HUDEP-2 (cell line): ENCODE measurements at regions not wholly inside any gene's neighbourhood (a gene's known extent, or its start where the extent isn't known, plus 50 kb on each side); places are given as distances from the start of the nearest gene placed in this dataset.

Experiments
- DNase-seq, 76 experiments: peaks; one replicate each; lab custom pipeline; 2025; ENCODE audit not compliant: unreplicated experiment in 76 of 76; lab: John Stamatoyannopoulos, UW

- DNase-seq, result no peak
These were observed 1064.6 kb upstream of the EYS start for GRCh38 chr6:66771626-66772025.

DNA sequence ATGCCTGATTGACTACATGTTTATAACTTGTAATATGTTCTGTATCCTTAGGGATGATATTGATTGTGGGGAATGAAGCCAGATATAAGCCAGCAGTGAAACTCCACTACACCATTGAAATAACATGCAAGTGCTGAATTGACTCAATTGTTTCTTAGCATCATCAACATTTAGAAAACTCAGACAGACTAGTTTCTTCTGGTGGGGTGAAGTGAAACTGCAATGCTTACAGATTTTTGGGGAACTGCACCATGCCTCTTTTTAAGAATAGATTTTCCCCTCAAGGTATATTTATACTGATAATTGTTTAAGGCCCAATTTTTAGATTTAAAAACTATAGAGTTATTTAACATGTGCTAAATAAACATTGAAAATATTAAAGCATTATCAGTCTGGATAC lies 1044.6 kb upstream of the EYS start:
- no peak for DNase-seq

GRCh38 chr6:66740346-66740745 lies 1033.3 kb upstream of the EYS start:
- no peak for DNase-seq

DNA sequence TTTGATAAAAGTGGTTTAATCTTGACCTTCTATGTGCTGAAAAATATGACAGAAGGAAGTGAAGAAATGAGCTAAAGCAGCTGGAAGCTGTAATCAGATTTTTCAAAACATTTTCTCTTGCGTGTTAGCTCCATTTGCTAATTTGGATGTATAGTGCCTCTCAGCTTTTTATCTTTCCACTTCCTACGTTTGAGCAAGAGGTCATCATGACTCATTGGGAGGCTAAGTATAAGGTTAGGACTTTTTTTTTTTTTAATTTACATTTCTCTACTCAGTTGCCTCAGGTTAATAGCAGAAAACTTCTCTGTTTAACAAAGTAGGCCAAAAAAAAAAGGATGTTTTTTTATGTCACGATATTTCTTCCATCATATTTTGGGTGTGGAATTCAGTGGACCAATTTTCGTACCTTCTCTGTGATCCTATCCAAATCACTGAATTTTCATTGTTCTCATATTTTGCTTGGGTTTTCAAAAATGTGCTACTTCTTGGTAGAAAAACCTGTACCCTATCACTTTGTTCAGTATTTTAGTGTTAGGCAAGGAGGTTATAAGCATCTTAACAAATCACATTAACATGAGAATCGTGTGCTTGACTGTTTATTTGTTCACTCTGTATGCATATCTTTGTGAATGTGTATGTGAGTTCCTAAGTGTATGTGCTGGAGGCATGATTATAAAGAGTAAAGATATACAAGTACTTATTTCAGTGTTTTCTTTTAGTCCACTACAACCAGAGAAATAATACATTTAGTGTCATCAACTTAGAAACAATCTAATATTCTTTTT lies 1028.3 kb upstream of the EYS start:
- DNase-seq, result no peak

DNA sequence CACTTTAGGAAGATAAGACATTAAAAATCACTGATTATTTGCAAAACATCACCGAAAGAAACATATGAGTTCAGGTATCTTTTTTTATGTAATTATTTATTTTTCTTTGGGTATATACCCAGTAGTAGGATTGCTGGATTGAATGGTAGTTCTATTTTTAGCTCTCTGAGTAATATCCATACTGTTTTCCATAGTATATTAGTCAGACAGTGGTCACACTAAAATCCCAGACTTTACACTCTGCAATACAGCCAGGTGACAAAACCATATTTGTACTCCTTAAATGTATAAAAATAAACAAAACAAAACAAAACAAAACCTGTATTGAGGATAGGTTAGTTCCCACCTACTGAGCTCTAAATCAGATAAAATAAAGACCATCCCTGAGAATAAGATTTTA lies 1024.3 kb upstream of the EYS start:
- DNase-seq, result no peak

- DNase-seq, result no peak
These were observed 1018.6 kb upstream of the EYS start for GRCh38 chr6:66725670-66726069.

DNA sequence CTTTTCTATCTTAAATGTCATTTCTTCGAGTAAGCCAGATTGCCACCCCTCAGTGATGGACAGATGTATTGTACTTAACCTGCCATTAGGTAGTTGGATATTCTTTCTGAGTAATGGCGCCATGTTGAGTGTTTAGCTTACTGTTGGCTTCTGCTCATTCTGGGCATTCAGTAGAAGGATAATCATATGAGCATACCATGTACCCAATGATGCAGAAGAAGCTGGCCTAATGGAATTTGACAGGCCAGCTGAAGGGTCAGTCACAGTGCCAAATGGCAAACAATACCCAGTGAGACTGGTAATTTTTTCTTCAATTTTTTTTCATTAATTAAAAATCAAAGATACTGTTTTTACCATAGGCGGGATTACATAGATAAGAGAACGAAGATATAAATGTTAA lies 1010.8 kb upstream of the EYS start:
- no peak for DNase-seq

DNA sequence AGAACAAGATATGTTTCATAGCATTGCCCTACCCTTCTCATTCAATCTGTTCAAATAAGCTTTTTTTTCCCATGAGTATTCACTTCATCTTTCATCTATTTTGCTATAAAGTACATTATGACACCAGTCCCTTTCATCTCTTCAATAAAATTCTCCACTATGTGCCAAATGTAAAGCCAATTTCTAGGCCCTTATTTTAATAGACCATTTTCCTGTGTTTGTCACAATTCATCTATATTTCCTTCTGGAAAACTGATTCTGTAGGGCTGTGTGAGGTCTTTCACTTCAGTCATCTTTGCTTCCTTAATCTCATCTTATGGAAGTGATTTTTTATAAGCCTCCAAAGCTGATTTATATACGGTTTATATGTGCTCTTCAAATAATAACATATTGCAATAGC lies 992.4 kb upstream of the EYS start:
- DNase-seq, result no peak

DNA sequence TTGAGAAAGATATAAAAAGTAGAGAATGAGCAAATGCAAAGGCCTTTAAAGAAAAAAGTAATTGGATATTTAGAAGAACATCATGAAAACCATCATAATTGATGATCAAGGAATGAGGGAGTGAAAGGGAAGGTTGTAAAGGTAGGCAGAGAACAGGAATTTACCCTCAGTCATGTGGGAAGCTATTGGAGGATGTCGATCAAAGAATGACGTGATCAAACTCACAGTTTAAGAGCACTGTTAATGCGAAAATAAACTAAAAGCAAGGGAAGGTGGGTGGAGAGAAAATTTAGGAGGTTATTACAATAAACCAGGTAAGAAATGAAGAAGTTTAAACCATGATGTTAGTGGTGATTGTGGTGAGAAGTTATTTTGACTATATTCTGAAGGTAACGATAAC lies 982.6 kb upstream of the EYS start:
- no peak for DNase-seq

DNA sequence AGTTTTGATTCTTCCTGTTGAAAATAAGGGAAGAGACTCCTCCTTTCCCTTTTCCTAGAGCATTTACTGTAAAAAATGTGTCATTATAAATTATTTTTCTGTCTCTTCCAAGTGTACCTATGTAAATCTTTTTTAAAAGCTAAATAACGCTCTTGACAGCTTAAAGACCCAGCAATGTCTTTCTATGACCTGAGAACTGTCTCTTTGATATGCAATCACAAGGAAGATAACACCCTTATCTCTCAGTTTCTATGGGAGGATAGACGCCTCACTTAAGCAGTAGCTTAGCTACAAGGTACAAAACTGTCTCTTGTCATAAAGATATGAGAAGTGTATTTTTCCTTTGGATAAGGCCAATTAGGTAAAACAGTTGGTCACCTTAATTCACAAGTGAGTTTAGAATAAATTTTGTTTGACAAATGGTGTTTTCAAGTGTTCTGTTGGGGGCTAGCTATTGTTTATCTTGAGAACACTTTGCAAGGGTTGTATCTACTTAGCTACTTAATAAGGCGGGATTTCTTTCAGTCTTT lies 980.6 kb upstream of the EYS start:
- no peak for DNase-seq

GRCh38 chr6:66675906-66676305 lies 968.9 kb upstream of the EYS start:
- DNase-seq, result no peak

DNA sequence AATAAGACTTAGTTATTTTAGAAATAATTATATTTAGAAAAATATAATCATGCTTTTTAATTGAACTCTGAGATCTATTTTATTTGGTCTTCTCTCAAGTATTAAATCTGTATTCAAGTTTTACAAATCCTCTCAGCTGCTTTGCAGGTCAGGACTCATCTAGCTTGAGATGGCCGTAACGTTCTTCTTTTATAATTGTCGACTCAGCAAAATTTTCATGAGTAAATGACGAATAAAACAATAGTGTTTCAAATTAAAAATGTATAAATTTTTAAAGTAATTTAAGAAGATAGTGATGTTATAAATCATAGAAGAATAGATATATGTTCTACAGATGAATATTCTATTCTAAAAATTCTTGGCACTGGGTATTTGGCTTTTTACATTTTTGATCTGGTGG lies 957.1 kb upstream of the EYS start:
- DNase-seq, result no peak

DNA sequence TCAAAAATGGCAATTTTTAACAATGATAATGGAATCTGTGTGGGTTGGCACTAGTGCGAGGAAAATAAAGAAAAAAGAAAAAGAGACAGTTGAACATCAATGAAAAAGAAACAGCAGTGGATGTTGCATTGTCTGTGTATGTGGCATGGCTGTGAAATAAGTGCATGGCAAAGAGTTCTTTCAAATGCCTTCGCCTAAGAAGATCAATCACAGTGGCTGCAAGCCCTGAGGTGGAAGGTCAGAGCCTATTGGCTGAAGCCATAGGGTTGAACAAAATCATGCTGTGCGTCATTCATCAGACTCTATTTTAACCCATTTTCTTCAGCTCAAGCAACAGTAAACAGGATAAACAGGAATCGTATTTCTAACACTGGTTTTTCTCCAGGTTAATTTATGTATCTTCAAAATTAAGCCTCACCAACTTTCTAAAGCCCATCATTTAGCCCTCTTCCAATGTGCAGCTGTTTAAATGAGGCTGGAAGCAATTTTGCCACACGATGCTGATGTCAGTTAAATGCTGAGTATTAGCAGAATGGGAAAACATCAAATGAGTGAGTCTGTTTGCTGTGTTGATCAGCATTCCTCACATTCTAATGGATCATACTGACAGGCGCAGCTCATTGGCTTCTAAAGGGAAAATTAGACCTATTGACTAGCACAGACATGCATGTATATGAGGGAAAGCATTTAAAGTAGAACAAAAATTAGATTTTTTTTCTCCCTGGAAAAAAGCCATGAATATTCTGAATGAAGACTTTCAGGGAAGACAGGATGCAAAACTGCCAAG lies 955.9 kb upstream of the EYS start:
- DNase-seq, result no peak

GRCh38 chr6:66662196-66662595 lies 955.2 kb upstream of the EYS start:
- no peak for DNase-seq

- no peak for DNase-seq
These were observed 948.4 kb upstream of the EYS start for GRCh38 chr6:66655420-66655819.

- no peak for DNase-seq
These were observed 931.5 kb upstream of the EYS start for GRCh38 chr6:66638518-66638917.

DNA sequence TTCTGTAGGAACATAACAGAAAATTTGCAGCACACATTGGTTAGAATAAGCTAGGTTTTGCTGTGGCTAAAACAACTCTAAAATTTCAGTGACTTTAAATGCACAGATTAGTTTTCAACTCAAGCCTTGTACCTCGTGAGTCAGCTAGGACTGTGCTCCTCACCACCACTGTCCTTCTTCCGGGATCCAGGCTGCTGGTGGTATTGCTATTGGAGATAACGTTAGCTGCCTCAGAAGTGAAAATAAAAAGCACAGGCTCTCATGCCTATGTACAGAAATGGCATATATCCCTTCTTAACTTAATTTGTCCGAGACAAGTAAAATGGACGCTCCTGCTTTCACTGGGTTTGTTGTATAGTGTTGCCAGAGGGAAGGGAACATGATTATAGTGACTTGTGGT lies 931.1 kb upstream of the EYS start:
- DNase-seq, result peak in 7 of 76 experiments; percentile 10 to 62 (median 37)

- no peak for DNase-seq
These were observed 921.9 kb upstream of the EYS start for GRCh38 chr6:66628917-66629316.

- DNase-seq, result no peak
These were observed 916.0 kb upstream of the EYS start for GRCh38 chr6:66623050-66623449.

GRCh38 chr6:66605971-66606370 lies 898.9 kb upstream of the EYS start:
- DNase-seq, result no peak

- no peak for DNase-seq
These were observed 898.0 kb upstream of the EYS start for GRCh38 chr6:66605011-66605410.

GRCh38 chr6:66599541-66599940 lies 892.5 kb upstream of the EYS start:
- no peak for DNase-seq
